Upper lobe of left lung (tissue), 4 donors: ENCODE measurements at regions not wholly inside any gene's neighbourhood (a gene's known extent, or its start where the extent isn't known, plus 50 kb on each side); places are given as distances from the start of the nearest gene placed in this dataset.

Experiments used
- CTCF ChIP-seq, 6 experiments: fragments of 450-650 bp in 4 of 6; fragments of 200-600 bp in 2 of 6; sonication (generic) in 2 of 6; IDR thresholded peaks; one replicate each; pipeline ENCODE4 v1.5.1; 2016 to 2019; ENCODE audit warnings: antibody characterized with exemption in 6 of 6
- EP300 ChIP-seq, 4 donors: sonication (generic); formaldehyde crosslinking; IDR thresholded peaks; one replicate each; pipeline ENCODE4 v1.5.1; 2017; ENCODE audit warnings: antibody characterized with exemption in 4 of 4, control low read depth in 2 of 4
- POLR2A ChIP-seq, 4 donors: fragments of 450-650 bp; IDR thresholded peaks; one replicate each; pipeline ENCODE4 v1.5.1; 2016 to 2017; ENCODE audit warnings: antibody characterized with exemption in 4 of 4, mild to moderate bottlenecking in 2 of 4
- POLR2AphosphoS5 ChIP-seq, 2 donors: sonication (generic); formaldehyde crosslinking; IDR thresholded peaks; one replicate each; pipeline ENCODE4 v1.5.1; 2017; ENCODE audit warnings: antibody characterized with exemption in 2 of 2

GRCh38 chr20:51122931-51123658 is 100.2 kb upstream of the KCNG1 start:
- TF ChIP-seq POLR2A (IDR thresholded peaks at IDR 0.05), result no peak
- no peak for TF ChIP-seq CTCF (IDR thresholded peaks at IDR 0.05)
- TF ChIP-seq POLR2AphosphoS5 (IDR thresholded peaks at IDR 0.05), result no peak
- TF ChIP-seq EP300 (IDR thresholded peaks at IDR 0.05), result no peak
